Prostate gland (tissue), 2 donors: ENCODE measurements at regions not wholly inside any gene's neighbourhood (a gene's known extent, or its start where the extent isn't known, plus 50 kb on each side); places are given as distances from the start of the nearest gene placed in this dataset.

ENCODE experiments used
- CTCF ChIP-seq, 4 experiments: fragments of 200-600 bp in 2 of 4; fragments of 450-650 bp in 2 of 4; sonication (generic) in 2 of 4; IDR thresholded peaks; 1 replicate in 3 of 4; 2 replicates in 1 of 4; pipeline ENCODE4 v1.5.1; 2016 to 2019; ENCODE audit warnings: antibody characterized with exemption in 4 of 4, mild to moderate bottlenecking in 2 of 4, moderate library complexity in 2 of 4
- POLR2AphosphoS5 ChIP-seq: sonication (generic); formaldehyde crosslinking; IDR thresholded peaks from one replicate; pipeline ENCODE4 v1.6.1; 2017; ENCODE audit warnings: antibody characterized with exemption

DNA sequence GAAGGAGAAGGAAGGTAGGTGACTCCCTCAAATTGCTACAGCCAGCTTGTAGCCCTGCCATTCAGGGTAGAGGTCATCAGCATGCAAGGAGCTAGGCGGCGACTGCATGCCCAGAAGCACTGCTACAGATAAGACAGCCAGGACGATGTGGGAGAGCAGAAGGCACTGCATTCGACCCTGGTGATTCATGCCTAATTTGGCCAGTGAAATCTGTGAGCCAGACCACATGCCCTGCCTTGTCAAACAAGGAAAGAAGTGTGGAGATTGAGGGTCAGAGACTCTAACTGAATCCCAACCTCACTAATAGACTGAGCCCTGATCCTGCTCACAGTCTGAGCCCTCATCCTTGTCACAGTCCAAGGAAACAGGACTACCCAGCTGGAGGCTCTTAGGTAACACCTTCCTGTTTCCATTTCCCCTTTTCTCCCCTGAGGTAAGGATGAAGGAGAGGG, 86.6 kb downstream of the LINGO1 start:
- TF ChIP-seq CTCF (IDR thresholded peaks at IDR 0.05) (no peak), POLR2AphosphoS5 (no peak)
